K562 (cell line): ENCODE measurements at regions not wholly inside any gene's neighbourhood (a gene's known extent, or its start where the extent isn't known, plus 50 kb on each side); places are given as distances from the start of the nearest gene placed in this dataset.

Experiments used
- ATAC-seq: fragments of 200-7000 bp; cut with Tn5 transposase; 3 replicates; pipeline ENCODE4 v1.9.1; 2020; ENCODE audit warnings: moderate library complexity
- BruUV-seq: library from RNA; stranded (reverse); fragments of 400-500 nt; replicated peaks from 2 replicates; lab custom pipeline; 2021; lab: Mats Ljungman, UMichigan
- CTCF ChIA-PET: fragments of 300-600 bp; formaldehyde crosslinking; extraction: SDS; loops from one replicate; lab custom pipeline; 2021; ENCODE audit warnings: low intra/inter-chr PET ratio; lab: Yijun Ruan, JAX
- POLR2A ChIA-PET: fragments of 300-600, 350-650 bp; sonication (Branson Sonifier 250); formaldehyde crosslinking; extraction: SDS; loops from one replicate; lab custom pipeline; 2021; ENCODE audit warnings: antibody characterized with exemption, inconsistent platforms; lab: Yijun Ruan, JAX
- DNase-seq, 4 experiments: peaks; one replicate each; pipeline versions ENCODE4 v3.0.0 to v3.0.0-alpha.2; 2011 to 2018; ENCODE audit warnings: low spot score in 3 of 4, mixed read lengths in 3 of 4; ENCODE audit errors: extremely low read depth in 1 of 4
- FAIRE-seq: peaks from 2 replicates; lab custom pipeline; 2011; peaks lifted over from hg19 to GRCh38; lab: Jason Lieb, UNC
- H2AFZ ChIP-seq: 2 replicates; pipeline ENCODE4 v1.6.0; 2011; ENCODE audit warnings: low read depth, low read length, control low read depth, inconsistent platforms
- H3K27ac ChIP-seq: fragments of 200-600 bp; 3 replicates; pipeline ENCODE4 v1.8.0; 2011; ENCODE audit warnings: low read depth, mild to moderate bottlenecking, control low read depth, inconsistent platforms, low read length, moderate library complexity, mixed read lengths; ENCODE audit errors: extremely low read depth
- H3K27me3 ChIP-seq, 2 experiments: fragments of 300-600 bp in 1 of 2; 2 replicates in 1 of 2; 3 replicates in 1 of 2; pipeline versions ENCODE4 v1.6.0 to v1.8.0; 2011; ENCODE audit warnings: inconsistent platforms in 2 of 2, low read length in 2 of 2, mild to moderate bottlenecking in 1 of 2, mixed read lengths in 1 of 2, moderate library complexity in 1 of 2; ENCODE audit not compliant: control insufficient read depth in 2 of 2, insufficient read depth in 2 of 2
- H3K36me3 ChIP-seq: fragments of 300-600 bp; 3 replicates; pipeline ENCODE4 v1.8.0; 2011; ENCODE audit warnings: mild to moderate bottlenecking, low read length, inconsistent platforms; ENCODE audit not compliant: control insufficient read depth, insufficient read depth
- H3K4me1 ChIP-seq, 2 experiments: fragments of 200-600 bp in 1 of 2; replicated peaks in 1 of 2; 2 replicates in 1 of 2; 3 replicates in 1 of 2; pipeline versions ENCODE4 v1.5.1 to v1.8.0; 2011; ENCODE audit warnings: inconsistent platforms in 2 of 2, low read length in 2 of 2, mild to moderate bottlenecking in 1 of 2, mixed read lengths in 1 of 2, moderate library complexity in 1 of 2; ENCODE audit not compliant: control insufficient read depth in 2 of 2, insufficient read depth in 2 of 2
- H3K4me2 ChIP-seq: 2 replicates; pipeline ENCODE4 v1.6.1; 2011; ENCODE audit warnings: low read length, control low read depth, inconsistent platforms, mixed read lengths; ENCODE audit not compliant: insufficient read depth
- H3K4me3 ChIP-seq: fragments of 200-600 bp; sonication (generic), shearing (Covaris generic); 2 replicates; pipeline ENCODE4 v1.5.1; 2016; ENCODE audit warnings: control low read depth, inconsistent platforms
- H3K79me2 ChIP-seq: fragments of 200-600 bp; 3 replicates; pipeline ENCODE4 v1.8.0; 2011; ENCODE audit warnings: low read length, inconsistent platforms; ENCODE audit not compliant: control insufficient read depth, insufficient read depth
- H3K9ac ChIP-seq, 2 experiments: 2 replicates each; pipeline versions ENCODE4 v1.6.0 to v1.6.1; 2011; ENCODE audit warnings: low read depth in 2 of 2, low read length in 2 of 2, control low read depth in 1 of 2, inconsistent platforms in 1 of 2, mild to moderate bottlenecking in 1 of 2, mixed read lengths in 1 of 2; ENCODE audit not compliant: insufficient read depth in 1 of 2
- H3K9me1 ChIP-seq: one replicate; pipeline ENCODE4 v1.6.0; 2011; ENCODE audit warnings: inconsistent platforms, mild to moderate bottlenecking, low read length, moderate library complexity; ENCODE audit not compliant: control insufficient read depth, insufficient read depth
- H3K9me3 ChIP-seq: replicated peaks from 2 replicates; pipeline ENCODE4 v1.5.1; 2011; ENCODE audit warnings: low read depth, low read length, inconsistent platforms; ENCODE audit not compliant: control insufficient read depth, insufficient read depth
- H4K20me1 ChIP-seq: replicated peaks from 2 replicates; pipeline ENCODE4 v1.6.1; 2011; ENCODE audit warnings: low read length, inconsistent platforms, mixed read lengths; ENCODE audit not compliant: control insufficient read depth, insufficient read depth
- AFF4 ChIP-seq: sonication (generic); formaldehyde crosslinking; IDR thresholded peaks from 2 replicates; pipeline ENCODE4 v1.8.0; 2023; ENCODE audit warnings: mild to moderate bottlenecking, missing genetic modification reagents
- E2F3 ChIP-seq: fragments of 250-450 bp; sonication (Bioruptor Pico); IDR thresholded peaks from 2 replicates; pipeline ENCODE4 v1.4.0; 2020; ENCODE audit warnings: mild to moderate bottlenecking
- MED1 ChIP-seq: sonication (generic); formaldehyde crosslinking; IDR thresholded peaks from 2 replicates; pipeline ENCODE4 v1.8.1; 2023; ENCODE audit warnings: missing genetic modification reagents, borderline replicate concordance
- NBN ChIP-seq: fragments of 450-650 bp; IDR thresholded peaks from 2 replicates; pipeline ENCODE4 v1.6.1; 2016; ENCODE audit warnings: low read depth, mild to moderate bottlenecking
- SIX5 ChIP-seq, 2 experiments: IDR thresholded peaks; 2 replicates each; pipeline ENCODE4 v1.6.1; 2011; ENCODE audit warnings: low read length in 2 of 2, borderline replicate concordance in 1 of 2, low read depth in 1 of 2, mild to moderate bottlenecking in 1 of 2, moderate library complexity in 1 of 2; ENCODE audit not compliant: insufficient read depth in 1 of 2
- THAP12 ChIP-seq: fragments of 250-450 bp; sonication (Bioruptor Pico); IDR thresholded peaks from 2 replicates; pipeline ENCODE4 v1.9.0; 2021; ENCODE audit warnings: mild to moderate bottlenecking, inconsistent platforms
- U2AF2 ChIP-seq: fragments of 200-400 bp; formaldehyde crosslinking; optimal IDR thresholded peaks from 2 replicates; pipeline ENCODE3; 2017; ENCODE audit warnings: low read depth, mild to moderate bottlenecking, low read length
- ZBTB26 ChIP-seq: fragments of 450-650 bp; formaldehyde crosslinking; IDR thresholded peaks from 2 replicates; pipeline ENCODE4 v1.4.0; 2022; ENCODE audit warnings: missing genetic modification characterization
- ZNF134 ChIP-seq: fragments of 250-450 bp; sonication (Bioruptor Pico); conservative IDR thresholded peaks from 2 replicates; pipeline ENCODE4 v1.4.0; 2020
- WGBS: fragments of 100-300 bp; shearing (Covaris generic); methylation state at CpG from one replicate; pipeline ENCODE4 v1.1.6; 2016; ENCODE audit warnings: low coverage, mixed read lengths; ENCODE audit not compliant: insufficient coverage; ENCODE audit errors: missing lambda C conversion rate; 5-methylcytosine and 5-hydroxymethylcytosine counted together
- in situ Hi-C: fragments of 300-500 bp; cut with MboI; formaldehyde crosslinking; loops from 4 replicates; pipeline ENCODE4 v1.15.0; 2018; ENCODE audit warnings: inconsistent platforms, mixed read lengths
- intact Hi-C: fragments of 100-400 bp; cut with micrococcal nuclease; formaldehyde crosslinking; loops from 2 replicates; pipeline ENCODE4 v1.14.2; 2022

GRCh38 chr5:10110228-10110627 is 139.5 kb downstream of the ATPSCKMT start:
- Histone ChIP-seq H4K20me1 (no peaks in the 10 kb centered on the region), H3K4me3 (no peak overlapping the region), H3K4me2 (no peak overlapping the region), H2AFZ (no peak overlapping the region), H3K36me3 (no peaks in the 10 kb centered on the region), H3K27ac (no peak overlapping the region), H3K27me3 (peaks cover 5 to 30% of the 10 kb centered on the region in 2 experiments; a peak in 3 of 5 replicates), H3K79me2 (no peaks in the 10 kb centered on the region), H3K9me1 (no peaks in the 10 kb centered on the region), H3K9me3 (no peaks in the 10 kb centered on the region), H3K4me1 (no peaks in the 10 kb centered on the region), H3K9ac (no peak overlapping the region)
- no TSS peak for BruUV-seq
- intact Hi-C loops (no loop called here), in situ Hi-C loops (no loop called here)
- FAIRE-seq (no peak), DNase-seq (no peak), ATAC-seq (no peak)
- ChIA-PET CTCF (no interaction called here), POLR2A (interaction anchor here (0.7 to 1.4 kb wide), 2 partner anchors 22 to 158 kb away, joined by 3 to 4 read pairs; no protein-coding TSS in a partner anchor)
- 3% methylated on average over 10 of the region's 10 CpGs for WGBS
- TF ChIP-seq THAP12 (CRISPR knock-in tag) (no peak), E2F3 (CRISPR knock-in tag) (no peak), ZBTB26 (no peak), U2AF2 (no peak), MED1 (CRISPR knock-in tag) (no peak), ZNF134 (CRISPR knock-in tag) (no peak), AFF4 (CRISPR knock-in tag) (no peak), NBN (no peak), SIX5 (IDR thresholded peaks at IDR 0.05; ENCODE audit: borderline replicate concordance in 1 of 2, insufficient read depth in 1 of 2, low read depth in 1 of 2, low read length in 2 of 2) (no peak)
